ENCODE measurements at regions not wholly inside any gene's neighbourhood (a gene's known extent, or its start where the extent isn't known, plus 50 kb on each side); places are given as distances from the start of the nearest gene placed in this dataset.
A peak's percentile ranks its signal among the peaks of the same experiment; 100 is the strongest.

DNA sequence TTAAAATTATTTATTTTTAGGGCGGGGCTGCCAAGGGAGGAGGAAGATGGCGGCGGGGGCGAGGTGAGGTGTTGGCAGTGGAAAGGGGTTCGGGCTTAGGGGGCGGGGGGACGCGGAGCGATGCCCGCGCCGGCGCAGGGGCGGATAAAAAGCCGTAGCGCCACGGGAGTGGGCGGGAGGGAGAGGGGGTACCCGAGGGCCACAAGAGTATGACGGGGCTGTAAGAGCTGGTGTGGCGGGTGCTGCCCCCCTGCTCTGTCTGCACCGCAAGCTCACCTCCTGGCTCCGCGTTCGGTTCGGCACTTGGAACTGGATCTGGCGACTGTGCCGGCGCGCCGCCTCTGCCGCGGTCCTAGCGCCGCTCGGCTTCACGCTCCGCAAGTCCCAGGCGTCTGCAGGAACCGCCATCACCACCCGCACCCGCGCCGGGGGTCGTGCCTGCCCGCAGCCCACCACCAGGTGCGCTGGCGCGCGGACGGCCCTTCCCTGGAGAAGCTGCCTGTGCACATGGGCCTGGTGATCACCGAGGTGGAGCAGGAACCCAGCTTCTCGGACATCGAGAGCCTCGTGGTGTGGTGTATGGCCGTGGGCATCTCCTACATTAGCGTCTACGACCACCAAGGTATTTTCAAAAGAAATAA lies 265.2 kb upstream of the SGCG start (continued):
- TF ChIP-seq ZNF843 (tag by site-specific recombination; IDR thresholded peaks at IDR 0.05) (no peak), ZNF692 (tag by site-specific recombination; IDR thresholded peaks at IDR 0.05) (no peak), ZNF223 (tag by site-specific recombination; IDR thresholded peaks at IDR 0.05) (no peak), ZNF174 (tag by site-specific recombination; IDR thresholded peaks at IDR 0.05) (no peak), MYNN (tag by site-specific recombination; IDR thresholded peaks at IDR 0.05; ENCODE audit: borderline replicate concordance) (no peak), ZNF555 (tag by site-specific recombination; conservative IDR thresholded peaks at IDR 0.05) (no peak), YY1 (tag by site-specific recombination; IDR thresholded peaks at IDR 0.05) (peak; percentile 28; the same call in 1 of the 2 replicates), ZNF521 (tag by site-specific recombination; IDR thresholded peaks at IDR 0.05) (no peak), ZNF121 (tag by site-specific recombination; IDR thresholded peaks at IDR 0.05) (no peak), KLF9 (tag by site-specific recombination; IDR thresholded peaks at IDR 0.05; ENCODE audit: low read depth) (peak; percentile 32; the same call in 1 of the 2 replicates), ZNF530 (tag by site-specific recombination; IDR thresholded peaks at IDR 0.05; ENCODE audit: low read depth) (no peak), SP2 (tag by site-specific recombination; IDR thresholded peaks at IDR 0.05) (peak; percentile 55), ZNF792 (tag by site-specific recombination; IDR thresholded peaks at IDR 0.05) (no peak), ZNF416 (tag by site-specific recombination; IDR thresholded peaks at IDR 0.05) (no peak), KLF7 (tag by site-specific recombination; IDR thresholded peaks at IDR 0.05; ENCODE audit: borderline replicate concordance) (no peak), ZNF664 (tag by site-specific recombination; IDR thresholded peaks at IDR 0.05) (no peak), ZNF785 (tag by site-specific recombination; IDR thresholded peaks at IDR 0.05) (no peak), ZNF18 (tag by site-specific recombination; IDR thresholded peaks at IDR 0.05) (no peak), EGR2 (tag by site-specific recombination; IDR thresholded peaks at IDR 0.05; ENCODE audit: low read depth) (no peak), ZNF560 (tag by site-specific recombination; IDR thresholded peaks at IDR 0.05; ENCODE audit: borderline replicate concordance) (no peak), ZXDB (tag by site-specific recombination; IDR thresholded peaks at IDR 0.05) (peak; percentile 68; the same call in 1 of the 2 replicates), ZNF585B (tag by site-specific recombination; IDR thresholded peaks at IDR 0.05) (no peak)
- TF ChIP-seq, protein P1, sequence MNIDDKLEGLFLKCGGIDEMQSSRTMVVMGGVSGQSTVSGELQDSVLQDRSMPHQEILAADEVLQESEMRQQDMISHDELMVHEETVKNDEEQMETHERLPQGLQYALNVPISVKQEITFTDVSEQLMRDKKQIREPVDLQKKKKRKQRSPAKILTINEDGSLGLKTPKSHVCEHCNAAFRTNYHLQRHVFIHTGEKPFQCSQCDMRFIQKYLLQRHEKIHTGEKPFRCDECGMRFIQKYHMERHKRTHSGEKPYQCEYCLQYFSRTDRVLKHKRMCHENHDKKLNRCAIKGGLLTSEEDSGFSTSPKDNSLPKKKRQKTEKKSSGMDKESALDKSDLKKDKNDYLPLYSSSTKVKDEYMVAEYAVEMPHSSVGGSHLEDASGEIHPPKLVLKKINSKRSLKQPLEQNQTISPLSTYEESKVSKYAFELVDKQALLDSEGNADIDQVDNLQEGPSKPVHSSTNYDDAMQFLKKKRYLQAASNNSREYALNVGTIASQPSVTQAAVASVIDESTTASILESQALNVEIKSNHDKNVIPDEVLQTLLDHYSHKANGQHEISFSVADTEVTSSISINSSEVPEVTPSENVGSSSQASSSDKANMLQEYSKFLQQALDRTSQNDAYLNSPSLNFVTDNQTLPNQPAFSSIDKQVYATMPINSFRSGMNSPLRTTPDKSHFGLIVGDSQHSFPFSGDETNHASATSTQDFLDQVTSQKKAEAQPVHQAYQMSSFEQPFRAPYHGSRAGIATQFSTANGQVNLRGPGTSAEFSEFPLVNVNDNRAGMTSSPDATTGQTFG (tag by site-specific recombination; IDR thresholded peaks at IDR 0.05; ENCODE audit: borderline replicate concordance): no peak
- TF ChIP-seq, protein P2, sequence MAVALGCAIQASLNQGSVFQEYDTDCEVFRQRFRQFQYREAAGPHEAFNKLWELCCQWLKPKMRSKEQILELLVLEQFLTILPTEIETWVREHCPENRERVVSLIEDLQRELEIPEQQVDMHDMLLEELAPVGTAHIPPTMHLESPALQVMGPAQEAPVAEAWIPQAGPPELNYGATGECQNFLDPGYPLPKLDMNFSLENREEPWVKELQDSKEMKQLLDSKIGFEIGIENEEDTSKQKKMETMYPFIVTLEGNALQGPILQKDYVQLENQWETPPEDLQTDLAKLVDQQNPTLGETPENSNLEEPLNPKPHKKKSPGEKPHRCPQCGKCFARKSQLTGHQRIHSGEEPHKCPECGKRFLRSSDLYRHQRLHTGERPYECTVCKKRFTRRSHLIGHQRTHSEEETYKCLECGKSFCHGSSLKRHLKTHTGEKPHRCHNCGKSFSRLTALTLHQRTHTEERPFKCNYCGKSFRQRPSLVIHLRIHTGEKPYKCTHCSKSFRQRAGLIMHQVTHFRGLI (tag by site-specific recombination; IDR thresholded peaks at IDR 0.05): no peak
- TF ChIP-seq, protein P3, sequence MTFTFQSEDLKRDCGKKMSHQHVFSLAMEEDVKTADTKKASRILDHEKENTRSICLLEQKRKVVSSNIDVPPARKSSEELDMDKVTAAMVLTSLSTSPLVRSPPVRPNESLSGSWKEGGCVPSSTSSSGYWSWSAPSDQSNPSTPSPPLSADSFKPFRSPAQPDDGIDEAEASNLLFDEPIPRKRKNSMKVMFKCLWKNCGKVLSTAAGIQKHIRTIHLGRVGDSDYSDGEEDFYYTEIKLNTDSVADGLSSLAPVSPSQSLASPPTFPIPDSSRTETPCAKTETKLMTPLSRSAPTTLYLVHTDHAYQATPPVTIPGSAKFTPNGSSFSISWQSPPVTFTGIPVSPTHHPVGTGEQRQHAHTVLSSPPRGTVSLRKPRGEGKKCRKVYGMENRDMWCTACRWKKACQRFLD (tag by site-specific recombination; IDR thresholded peaks at IDR 0.05): no peak
- TF ChIP-seq, protein P4, sequence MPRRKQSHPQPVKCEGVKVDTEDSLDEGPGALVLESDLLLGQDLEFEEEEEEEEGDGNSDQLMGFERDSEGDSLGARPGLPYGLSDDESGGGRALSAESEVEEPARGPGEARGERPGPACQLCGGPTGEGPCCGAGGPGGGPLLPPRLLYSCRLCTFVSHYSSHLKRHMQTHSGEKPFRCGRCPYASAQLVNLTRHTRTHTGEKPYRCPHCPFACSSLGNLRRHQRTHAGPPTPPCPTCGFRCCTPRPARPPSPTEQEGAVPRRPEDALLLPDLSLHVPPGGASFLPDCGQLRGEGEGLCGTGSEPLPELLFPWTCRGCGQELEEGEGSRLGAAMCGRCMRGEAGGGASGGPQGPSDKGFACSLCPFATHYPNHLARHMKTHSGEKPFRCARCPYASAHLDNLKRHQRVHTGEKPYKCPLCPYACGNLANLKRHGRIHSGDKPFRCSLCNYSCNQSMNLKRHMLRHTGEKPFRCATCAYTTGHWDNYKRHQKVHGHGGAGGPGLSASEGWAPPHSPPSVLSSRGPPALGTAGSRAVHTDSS (tag by site-specific recombination; IDR thresholded peaks at IDR 0.05): no peak
- TF ChIP-seq, protein P5, sequence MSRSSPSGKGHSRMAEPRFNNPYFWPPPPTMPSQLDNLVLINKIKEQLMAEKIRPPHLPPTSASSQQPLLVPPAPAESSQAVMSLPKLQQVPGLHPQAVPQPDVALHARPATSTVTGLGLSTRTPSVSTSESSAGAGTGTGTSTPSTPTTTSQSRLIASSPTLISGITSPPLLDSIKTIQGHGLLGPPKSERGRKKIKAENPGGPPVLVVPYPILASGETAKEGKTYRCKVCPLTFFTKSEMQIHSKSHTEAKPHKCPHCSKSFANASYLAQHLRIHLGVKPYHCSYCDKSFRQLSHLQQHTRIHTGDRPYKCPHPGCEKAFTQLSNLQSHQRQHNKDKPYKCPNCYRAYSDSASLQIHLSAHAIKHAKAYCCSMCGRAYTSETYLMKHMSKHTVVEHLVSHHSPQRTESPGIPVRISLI (tag by site-specific recombination; IDR thresholded peaks at IDR 0.05): no peak
- TF ChIP-seq, protein P6, sequence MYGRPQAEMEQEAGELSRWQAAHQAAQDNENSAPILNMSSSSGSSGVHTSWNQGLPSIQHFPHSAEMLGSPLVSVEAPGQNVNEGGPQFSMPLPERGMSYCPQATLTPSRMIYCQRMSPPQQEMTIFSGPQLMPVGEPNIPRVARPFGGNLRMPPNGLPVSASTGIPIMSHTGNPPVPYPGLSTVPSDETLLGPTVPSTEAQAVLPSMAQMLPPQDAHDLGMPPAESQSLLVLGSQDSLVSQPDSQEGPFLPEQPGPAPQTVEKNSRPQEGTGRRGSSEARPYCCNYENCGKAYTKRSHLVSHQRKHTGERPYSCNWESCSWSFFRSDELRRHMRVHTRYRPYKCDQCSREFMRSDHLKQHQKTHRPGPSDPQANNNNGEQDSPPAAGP (tag by site-specific recombination; IDR thresholded peaks at IDR 0.05): no peak
